ENCODE measurements at regions not wholly inside any gene's neighbourhood (a gene's known extent, or its start where the extent isn't known, plus 50 kb on each side); places are given as distances from the start of the nearest gene placed in this dataset.

DNA sequence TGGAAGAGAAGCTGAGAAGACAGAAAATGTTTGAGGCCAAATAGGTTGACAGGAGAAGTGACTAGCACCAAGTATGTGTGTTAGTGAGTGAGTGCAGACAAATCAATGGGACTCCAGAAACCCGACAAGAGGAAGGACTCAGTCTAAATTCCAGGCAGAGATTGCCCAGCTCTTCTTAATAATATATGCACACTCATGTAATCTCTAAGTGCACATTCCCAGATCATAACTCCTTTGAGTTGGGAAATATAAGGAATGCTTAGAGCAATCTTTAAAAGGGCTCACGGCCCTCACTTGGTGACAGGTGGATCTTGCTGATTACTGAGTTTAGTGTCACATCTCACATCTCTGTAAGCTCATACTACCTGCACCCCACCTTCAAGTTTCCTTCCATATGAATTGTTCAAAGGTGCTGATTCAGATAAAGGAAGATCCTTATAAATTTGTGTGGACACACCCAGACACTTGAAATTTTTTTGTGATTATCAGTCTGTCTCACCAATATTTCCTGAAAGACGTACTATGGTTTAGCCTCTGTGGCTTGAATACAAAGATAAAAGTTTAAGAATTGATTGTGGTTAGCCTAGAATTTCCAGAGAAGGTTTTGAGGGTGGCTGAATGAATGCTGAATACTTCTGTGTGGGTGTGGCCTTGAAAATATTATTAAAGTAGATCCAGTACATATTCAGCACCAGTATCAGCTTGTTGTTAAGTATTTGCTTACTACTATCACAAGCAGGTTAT is 205.1 kb upstream of the UGT8 start:
- Mint-ChIP-seq H3K4me3 (no peak overlapping the region), H3K27me3 (peaks cover 5 to 7% of the 10 kb centered on the region in 2 donors), H3K4me1 (peaks cover 0 to 12% (median 7%) of the 10 kb centered on the region in 3 donors), H3K9me3 (peaks cover 0 to 2% (median 0%) of the 10 kb centered on the region in 5 donors), H3K36me3 (no peaks in the 10 kb centered on the region), H3K27ac (no peak overlapping the region)
- H3K36me3 ChIP-seq (ENCODE audit: insufficient read depth, low read length), result no peaks in the 10 kb centered on the region
- H3K9me3 ChIP-seq (ENCODE audit: low read length), result no peaks in the 10 kb centered on the region
- DNase-seq, result no peak
- no peak overlapping the region for H3K4me3 ChIP-seq (ENCODE audit: low read length)
- no peak overlapping the region for H3K27ac ChIP-seq (ENCODE audit: low read depth, low read length)
- POLR2A ChIA-PET, result no interaction called here
- CTCF ChIA-PET, result interaction anchor here (1.2 kb wide), 1 partner anchor 35 kb away, joined by 3 read pairs; no protein-coding TSS in a partner anchor
- no peaks in the 10 kb centered on the region for H3K27me3 ChIP-seq (ENCODE audit: insufficient read depth, low read length, poor library complexity, severe bottlenecking)
- no peaks in the 10 kb centered on the region for H3K4me1 ChIP-seq (ENCODE audit: insufficient read depth, low read length)

DNA sequence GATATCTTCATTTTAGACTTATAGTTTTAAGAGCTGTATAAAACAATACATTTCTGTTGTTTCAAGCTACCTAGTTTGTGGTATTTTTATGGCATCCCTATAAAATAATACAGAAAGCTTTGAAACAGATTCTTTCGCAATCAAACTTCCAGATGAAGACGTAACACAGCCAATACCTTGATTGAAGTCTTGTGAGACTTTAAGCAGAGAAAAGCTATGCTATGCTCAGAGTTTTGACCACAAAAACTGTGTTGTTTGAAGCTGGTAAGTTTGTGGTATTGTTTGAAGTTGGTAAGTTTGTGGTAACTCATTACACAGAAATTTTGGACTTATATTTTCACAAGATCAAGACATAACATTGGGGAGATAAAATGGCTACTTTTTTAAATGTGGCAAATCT is 201.8 kb upstream of the UGT8 start:
- Histone ChIP-seq H3K4me3 (ENCODE audit: low read length) (no peak overlapping the region), H3K36me3 (ENCODE audit: insufficient read depth, low read length) (no peaks in the 10 kb centered on the region), H3K27me3 (ENCODE audit: insufficient read depth, low read length, poor library complexity, severe bottlenecking) (no peaks in the 10 kb centered on the region), H3K4me1 (ENCODE audit: insufficient read depth, low read length) (no peaks in the 10 kb centered on the region), H3K27ac (ENCODE audit: low read depth, low read length) (no peak overlapping the region), H3K9me3 (ENCODE audit: low read length) (no peaks in the 10 kb centered on the region)
- POLR2A ChIA-PET, result no interaction called here
- Mint-ChIP-seq H3K27me3 (peaks cover 1 to 3% of the 10 kb centered on the region in 2 donors), H3K4me1 (peaks cover 0 to 12% (median 7%) of the 10 kb centered on the region in 3 donors), H3K36me3 (no peaks in the 10 kb centered on the region), H3K27ac (no peak overlapping the region), H3K9me3 (no peaks in the 10 kb centered on the region), H3K4me3 (no peak overlapping the region)
- CTCF ChIA-PET, result no interaction called here
- DNase-seq, result peak in 1 of 5 donors; percentile 43

DNA sequence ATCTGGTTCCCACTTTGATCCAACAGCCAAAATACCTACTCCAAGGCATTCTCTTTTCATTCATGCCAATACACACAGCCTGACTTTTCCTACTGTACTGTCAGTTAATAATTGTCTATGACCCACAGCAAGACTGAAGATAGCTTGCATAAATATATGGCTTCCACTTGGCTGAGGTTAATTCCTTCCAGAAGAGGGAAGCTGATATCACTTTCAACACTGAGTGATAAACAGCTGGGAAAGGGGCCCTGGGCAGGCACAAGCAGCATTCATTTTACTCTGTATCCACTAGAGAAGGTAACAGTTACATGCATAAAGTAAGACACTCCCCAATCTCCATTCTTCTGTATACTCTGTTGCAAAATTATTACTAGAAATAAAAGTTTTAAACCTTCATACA is 200.2 kb upstream of the UGT8 start:
- CTCF ChIA-PET, result no interaction called here
- H3K36me3 Mint-ChIP-seq, result no peaks in the 10 kb centered on the region

DNA sequence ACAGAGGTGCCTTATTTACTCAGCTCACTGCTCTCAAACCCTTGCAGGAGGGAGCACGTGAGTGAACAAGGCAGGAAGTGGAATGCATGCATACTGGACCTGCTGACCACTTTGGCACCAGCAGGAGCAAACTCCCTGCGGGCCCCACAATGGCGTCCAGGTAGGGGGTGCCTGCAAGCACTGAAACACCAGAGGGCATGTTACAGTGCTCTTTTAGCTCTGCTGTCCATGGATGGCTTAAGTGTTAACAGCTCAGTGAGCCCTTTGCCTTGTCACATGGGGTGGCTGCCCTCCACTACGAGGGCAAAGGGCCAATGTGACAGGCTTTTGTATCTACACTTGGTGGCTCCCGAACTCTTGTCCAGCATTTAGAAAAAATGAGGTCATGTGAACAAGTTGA is 199.5 kb upstream of the UGT8 start:
- Histone ChIP-seq H3K27ac (ENCODE audit: low read depth, low read length) (no peak overlapping the region), H3K4me3 (ENCODE audit: low read length) (no peak overlapping the region), H3K27me3 (ENCODE audit: insufficient read depth, low read length, poor library complexity, severe bottlenecking) (no peaks in the 10 kb centered on the region), H3K36me3 (ENCODE audit: insufficient read depth, low read length) (no peaks in the 10 kb centered on the region), H3K4me1 (ENCODE audit: insufficient read depth, low read length) (no peaks in the 10 kb centered on the region), H3K9me3 (ENCODE audit: low read length) (no peaks in the 10 kb centered on the region)
- Mint-ChIP-seq H3K9me3 (peaks cover 0 to 2% (median 0%) of the 10 kb centered on the region in 5 donors), H3K4me3 (no peak overlapping the region), H3K27me3 (peaks cover 3 to 4% of the 10 kb centered on the region in 2 donors), H3K36me3 (no peaks in the 10 kb centered on the region), H3K4me1 (peaks cover 0 to 12% (median 7%) of the 10 kb centered on the region in 3 donors), H3K27ac (no peak overlapping the region)
- ChIA-PET CTCF (no interaction called here), POLR2A (no interaction called here)
- DNase-seq, result no peak

More for the DNA sequence above, 200.2 kb upstream of the UGT8 start:
- Mint-ChIP-seq H3K9me3 (peaks cover 0 to 2% (median 0%) of the 10 kb centered on the region in 5 donors), H3K27ac (no peak overlapping the region), H3K27me3 (peaks cover 3 to 4% of the 10 kb centered on the region in 2 donors), H3K4me3 (no peak overlapping the region), H3K4me1 (peaks cover 0 to 12% (median 7%) of the 10 kb centered on the region in 3 donors)
- Histone ChIP-seq H3K36me3 (ENCODE audit: insufficient read depth, low read length) (no peaks in the 10 kb centered on the region), H3K4me3 (ENCODE audit: low read length) (no peak overlapping the region), H3K27ac (ENCODE audit: low read depth, low read length) (no peak overlapping the region), H3K27me3 (ENCODE audit: insufficient read depth, low read length, poor library complexity, severe bottlenecking) (no peaks in the 10 kb centered on the region), H3K4me1 (ENCODE audit: insufficient read depth, low read length) (no peaks in the 10 kb centered on the region), H3K9me3 (ENCODE audit: low read length) (no peaks in the 10 kb centered on the region)
- no peak for DNase-seq
- POLR2A ChIA-PET, result no interaction called here

DNA sequence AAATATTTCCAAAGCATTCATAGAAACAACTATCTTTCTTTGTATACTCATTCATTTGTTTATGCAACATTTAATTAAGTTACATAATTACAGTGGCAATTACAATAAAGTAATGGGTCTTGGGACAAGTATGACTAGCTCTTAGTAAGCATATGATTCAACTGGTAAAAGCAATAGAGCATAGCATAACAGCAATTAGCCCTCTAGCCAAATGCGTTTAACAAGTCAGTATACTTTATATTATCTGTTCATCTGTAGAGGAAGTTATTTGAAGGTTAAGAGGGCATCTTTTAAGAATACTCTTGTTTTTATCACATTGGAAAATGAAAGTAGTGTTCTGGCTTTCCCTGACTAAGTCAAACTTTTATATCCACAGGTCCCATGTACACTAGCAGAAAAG is 198.1 kb upstream of the UGT8 start:
- CTCF ChIA-PET, result no interaction called here
- H3K27me3 Mint-ChIP-seq, result peaks cover 3 to 4% of the 10 kb centered on the region in 2 donors
- Histone ChIP-seq H3K27me3 (ENCODE audit: insufficient read depth, low read length, poor library complexity, severe bottlenecking) (no peaks in the 10 kb centered on the region), H3K27ac (ENCODE audit: low read depth, low read length) (no peak overlapping the region), H3K4me1 (ENCODE audit: insufficient read depth, low read length) (no peaks in the 10 kb centered on the region), H3K4me3 (ENCODE audit: low read length) (no peak overlapping the region), H3K9me3 (ENCODE audit: low read length) (no peaks in the 10 kb centered on the region), H3K36me3 (ENCODE audit: insufficient read depth, low read length) (no peaks in the 10 kb centered on the region)
- H3K4me3 Mint-ChIP-seq, result no peak overlapping the region
- H3K27ac Mint-ChIP-seq, result no peak overlapping the region
- POLR2A ChIA-PET, result no interaction called here
- H3K9me3 Mint-ChIP-seq, result peaks cover 0 to 4% (median 1%) of the 10 kb centered on the region in 5 donors
- H3K36me3 Mint-ChIP-seq, result no peaks in the 10 kb centered on the region
- no peak for DNase-seq
- H3K4me1 Mint-ChIP-seq, result peaks cover 0 to 12% (median 7%) of the 10 kb centered on the region in 3 donors

DNA sequence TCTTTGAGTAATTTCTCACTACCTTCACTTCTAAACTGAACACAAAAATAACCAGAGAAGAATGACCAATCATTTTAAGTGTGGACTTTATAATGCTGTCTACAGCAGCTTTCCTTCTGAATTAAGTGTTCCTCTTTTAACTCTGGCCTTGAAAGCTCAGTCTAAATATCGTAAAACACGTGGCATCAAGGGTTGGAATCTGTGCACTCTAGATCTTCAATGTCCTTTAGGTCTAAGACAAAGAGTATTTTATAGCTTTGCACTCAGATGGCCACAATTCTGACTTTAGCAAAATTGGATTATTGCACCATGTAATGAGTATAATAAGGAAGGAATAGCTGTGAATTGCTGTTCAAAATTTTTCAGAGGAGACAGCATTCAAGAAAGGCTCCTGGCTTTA is 197.1 kb upstream of the UGT8 start:
- Histone ChIP-seq H3K27ac (ENCODE audit: low read depth, low read length) (no peak overlapping the region), H3K4me3 (ENCODE audit: low read length) (no peak overlapping the region), H3K4me1 (ENCODE audit: insufficient read depth, low read length) (no peaks in the 10 kb centered on the region), H3K36me3 (ENCODE audit: insufficient read depth, low read length) (no peaks in the 10 kb centered on the region), H3K27me3 (ENCODE audit: insufficient read depth, low read length, poor library complexity, severe bottlenecking) (no peaks in the 10 kb centered on the region), H3K9me3 (ENCODE audit: low read length) (no peaks in the 10 kb centered on the region)
- peak overlapping the region in 1 of 8 donors; percentile 35 for H3K27ac Mint-ChIP-seq
- peaks cover 3 to 4% of the 10 kb centered on the region in 2 donors for H3K27me3 Mint-ChIP-seq
- DNase-seq, result no peak
- POLR2A ChIA-PET, result no interaction called here
- no peaks in the 10 kb centered on the region for H3K36me3 Mint-ChIP-seq
- no peak overlapping the region for H3K4me3 Mint-ChIP-seq
- H3K9me3 Mint-ChIP-seq, result peaks cover 0 to 4% (median 1%) of the 10 kb centered on the region in 5 donors
- peaks cover 0 to 10% (median 6%) of the 10 kb centered on the region in 3 donors for H3K4me1 Mint-ChIP-seq
- CTCF ChIA-PET, result no interaction called here

DNA sequence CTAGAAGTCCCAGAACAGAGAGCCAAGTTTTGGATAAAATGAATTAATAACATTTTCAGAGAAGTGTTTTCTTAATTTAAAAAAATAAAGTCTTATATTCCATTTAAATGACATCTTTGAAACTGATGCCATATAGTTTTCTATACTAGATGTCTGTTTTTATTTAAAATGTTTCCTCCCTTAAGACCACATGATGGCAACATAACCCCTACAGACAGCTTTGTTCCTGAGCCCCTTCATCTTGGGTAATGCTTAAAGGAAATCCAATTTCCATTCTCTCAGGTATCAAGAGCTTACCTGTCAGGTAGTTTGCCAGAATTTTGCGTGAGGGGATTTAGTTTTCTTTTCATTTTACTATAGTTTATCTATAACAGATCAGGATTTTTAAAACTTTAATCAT is 181.4 kb upstream of the UGT8 start:
- Histone ChIP-seq H3K27ac (ENCODE audit: low read depth, low read length) (no peak overlapping the region), H3K36me3 (ENCODE audit: insufficient read depth, low read length) (no peaks in the 10 kb centered on the region), H3K4me3 (ENCODE audit: low read length) (no peak overlapping the region), H3K4me1 (ENCODE audit: insufficient read depth, low read length) (no peaks in the 10 kb centered on the region), H3K27me3 (ENCODE audit: insufficient read depth, low read length, poor library complexity, severe bottlenecking) (no peaks in the 10 kb centered on the region), H3K9me3 (ENCODE audit: low read length) (no peaks in the 10 kb centered on the region)
- CTCF ChIA-PET, result no interaction called here
- DNase-seq, result no peak
- no peak overlapping the region for H3K27ac Mint-ChIP-seq
- H3K4me1 Mint-ChIP-seq, result no peaks in the 10 kb centered on the region
- POLR2A ChIA-PET, result no interaction called here
- H3K9me3 Mint-ChIP-seq, result no peaks in the 10 kb centered on the region
- H3K4me3 Mint-ChIP-seq, result no peak overlapping the region
- no peaks in the 10 kb centered on the region for H3K36me3 Mint-ChIP-seq
- no peaks in the 10 kb centered on the region for H3K27me3 Mint-ChIP-seq

DNA sequence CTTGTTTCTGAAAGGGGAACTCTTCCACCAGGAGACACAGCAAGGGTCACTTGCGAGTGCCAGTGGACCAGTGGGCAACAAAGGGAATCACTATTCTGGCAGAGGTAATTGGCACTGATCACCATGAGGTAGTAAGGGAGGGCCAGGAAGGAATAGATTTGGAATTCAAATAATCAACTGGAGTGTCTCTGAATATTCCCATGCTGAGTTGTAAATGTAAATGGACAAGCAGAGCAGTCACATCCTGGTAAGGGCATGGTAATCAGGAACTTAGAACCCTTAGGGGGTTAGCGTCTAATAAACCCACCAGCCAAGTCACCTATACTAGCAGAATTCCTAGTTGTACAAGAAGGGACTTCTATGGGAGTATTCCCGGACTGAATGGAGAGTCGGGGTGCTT is 178.5 kb upstream of the UGT8 start:
- no peaks in the 10 kb centered on the region for H3K4me1 ChIP-seq (ENCODE audit: insufficient read depth, low read length)
- Mint-ChIP-seq H3K27ac (no peak overlapping the region), H3K9me3 (no peaks in the 10 kb centered on the region), H3K4me1 (no peaks in the 10 kb centered on the region), H3K27me3 (no peaks in the 10 kb centered on the region), H3K4me3 (no peak overlapping the region), H3K36me3 (no peaks in the 10 kb centered on the region)
- no peak overlapping the region for H3K27ac ChIP-seq (ENCODE audit: low read depth, low read length)
- no peaks in the 10 kb centered on the region for H3K9me3 ChIP-seq (ENCODE audit: low read length)
- POLR2A ChIA-PET, result no interaction called here
- DNase-seq, result no peak
- H3K4me3 ChIP-seq (ENCODE audit: low read length), result no peak overlapping the region
- no peaks in the 10 kb centered on the region for H3K36me3 ChIP-seq (ENCODE audit: insufficient read depth, low read length)
- CTCF ChIA-PET, result no interaction called here
- H3K27me3 ChIP-seq (ENCODE audit: insufficient read depth, low read length, poor library complexity, severe bottlenecking), result no peaks in the 10 kb centered on the region
